ENCODE measurements at regions not wholly inside any gene's neighbourhood (a gene's known extent, or its start where the extent isn't known, plus 50 kb on each side); places are given as distances from the start of the nearest gene placed in this dataset.

DNA sequence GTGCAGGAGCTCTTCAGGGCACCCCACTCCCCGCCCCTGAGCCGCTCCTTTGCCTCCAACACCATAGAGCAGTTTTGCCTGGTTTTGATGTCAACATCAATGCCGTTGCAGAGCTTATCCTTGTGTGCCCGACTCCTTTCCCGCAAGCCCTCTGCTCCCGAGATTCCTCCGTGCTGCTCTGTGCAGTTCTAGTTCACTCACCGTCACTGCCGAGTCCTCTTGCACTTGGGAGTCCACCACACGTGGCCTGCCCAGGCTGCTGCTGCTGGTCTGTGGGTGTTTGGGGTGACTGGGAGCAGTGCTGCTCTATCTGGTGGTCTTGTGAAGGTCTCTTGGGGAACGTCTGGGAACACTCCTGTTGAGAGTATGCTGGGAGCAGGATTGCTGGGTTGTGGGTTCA is 63.8 kb upstream of the ANO1 start:
- Histone ChIP-seq H3K9me3 (ENCODE audit: control insufficient read depth in 1 of 2, insufficient read depth in 1 of 2, low read depth in 1 of 2, low read length in 2 of 2) (no peaks in the 10 kb centered on the region), H3K79me2 (ENCODE audit: insufficient read depth, low read length) (no peaks in the 10 kb centered on the region), H3K9me2 (ENCODE audit: insufficient read depth) (no peaks in the 10 kb centered on the region; the same call in 1 of the 2 replicates), H3K9ac (ENCODE audit: low read length) (no peak overlapping the region), H2AFZ (ENCODE audit: low read depth, low read length, poor library complexity, severe bottlenecking) (no peak overlapping the region), H3K27ac (ENCODE audit: low read depth, low read length) (no peak overlapping the region), H4K20me1 (ENCODE audit: insufficient read depth) (no peaks in the 10 kb centered on the region), H3K4me3 (replicated peaks in 1 of 2; ENCODE audit: low read depth in 1 of 2, low read length in 2 of 2) (no peak overlapping the region), H3K4me1 (ENCODE audit: control insufficient read depth in 1 of 2, insufficient read depth in 2 of 2, low read length in 2 of 2) (peaks cover 14 to 23% of the 10 kb centered on the region in 2 experiments), H3K4me2 (ENCODE audit: low read length) (no peak overlapping the region), H3K36me3 (ENCODE audit: control insufficient read depth in 1 of 2, insufficient read depth in 2 of 2, low read length in 2 of 2) (no peaks in the 10 kb centered on the region), H3K27me3 (ENCODE audit: insufficient read depth, low read length) (no peaks in the 10 kb centered on the region)
- RAD21 ChIA-PET (ENCODE audit: low non-redundant PET in 1 of 2, low total read pairs in 2 of 2, uncharacterized antibody in 2 of 2, unreplicated experiment in 2 of 2) = no interaction called here
- POLR2A ChIA-PET = no interaction called here
- ATAC-seq (no peak), DNase-seq (ENCODE audit: low read depth, low spot score) (no peak)
- CTCF ChIA-PET = no interaction called here
- BruUV-seq (replicated peaks) = no TSS peak
- intact Hi-C loops (cut with micrococcal nuclease) = no loop called here
- no peak for TF ChIP-seq EZH2 (IDR thresholded peaks at IDR 0.05)
- TF ChIP-seq YY1 (IDR thresholded peaks at IDR 0.05; ENCODE audit: extremely low read depth, insufficient replicate concordance, low read depth, low read length) = no peak
- TF ChIP-seq FOSL1 (IDR thresholded peaks at IDR 0.05; ENCODE audit: low read depth) = no peak
- no peak for TF ChIP-seq CBX3 (IDR thresholded peaks at IDR 0.05; ENCODE audit: low read depth)
- TF ChIP-seq, protein P1, sequence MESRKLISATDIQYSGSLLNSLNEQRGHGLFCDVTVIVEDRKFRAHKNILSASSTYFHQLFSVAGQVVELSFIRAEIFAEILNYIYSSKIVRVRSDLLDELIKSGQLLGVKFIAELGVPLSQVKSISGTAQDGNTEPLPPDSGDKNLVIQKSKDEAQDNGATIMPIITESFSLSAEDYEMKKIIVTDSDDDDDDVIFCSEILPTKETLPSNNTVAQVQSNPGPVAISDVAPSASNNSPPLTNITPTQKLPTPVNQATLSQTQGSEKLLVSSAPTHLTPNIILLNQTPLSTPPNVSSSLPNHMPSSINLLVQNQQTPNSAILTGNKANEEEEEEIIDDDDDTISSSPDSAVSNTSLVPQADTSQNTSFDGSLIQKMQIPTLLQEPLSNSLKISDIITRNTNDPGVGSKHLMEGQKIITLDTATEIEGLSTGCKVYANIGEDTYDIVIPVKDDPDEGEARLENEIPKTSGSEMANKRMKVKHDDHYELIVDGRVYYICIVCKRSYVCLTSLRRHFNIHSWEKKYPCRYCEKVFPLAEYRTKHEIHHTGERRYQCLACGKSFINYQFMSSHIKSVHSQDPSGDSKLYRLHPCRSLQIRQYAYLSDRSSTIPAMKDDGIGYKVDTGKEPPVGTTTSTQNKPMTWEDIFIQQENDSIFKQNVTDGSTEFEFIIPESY (IDR thresholded peaks at IDR 0.05; ENCODE audit: extremely low read depth, insufficient replicate concordance, low read length) = no peak
- no peak for TF ChIP-seq POLR2AphosphoS5 (IDR thresholded peaks at IDR 0.05; ENCODE audit: low read depth, low read length)
- TF ChIP-seq TCF7L2 (IDR thresholded peaks at IDR 0.05; ENCODE audit: borderline replicate concordance, extremely low read depth, insufficient read depth, insufficient read length) = no peak
- TF ChIP-seq ELF1 (IDR thresholded peaks at IDR 0.05; ENCODE audit: borderline replicate concordance, low read depth) = no peak
- TF ChIP-seq SP1 (IDR thresholded peaks at IDR 0.05; ENCODE audit: low read depth) = no peak
- TF ChIP-seq RAD21 (IDR thresholded peaks at IDR 0.05; ENCODE audit: low read depth) = no peak
- no peak for TF ChIP-seq SIN3A (IDR thresholded peaks at IDR 0.05; ENCODE audit: low read depth)
- no peak for TF ChIP-seq CEBPB (IDR thresholded peaks at IDR 0.05; ENCODE audit: low read depth)
- TF ChIP-seq ZFX (IDR thresholded peaks at IDR 0.05) = no peak
- TF ChIP-seq, protein P2, sequence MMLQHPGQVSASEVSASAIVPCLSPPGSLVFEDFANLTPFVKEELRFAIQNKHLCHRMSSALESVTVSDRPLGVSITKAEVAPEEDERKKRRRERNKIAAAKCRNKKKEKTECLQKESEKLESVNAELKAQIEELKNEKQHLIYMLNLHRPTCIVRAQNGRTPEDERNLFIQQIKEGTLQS (IDR thresholded peaks at IDR 0.05) = no peak
- TF ChIP-seq, protein P3, sequence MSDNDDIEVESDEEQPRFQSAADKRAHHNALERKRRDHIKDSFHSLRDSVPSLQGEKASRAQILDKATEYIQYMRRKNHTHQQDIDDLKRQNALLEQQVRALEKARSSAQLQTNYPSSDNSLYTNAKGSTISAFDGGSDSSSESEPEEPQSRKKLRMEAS (IDR thresholded peaks at IDR 0.05) = no peak
- TF ChIP-seq POLR2A (IDR thresholded peaks at IDR 0.05; ENCODE audit: borderline replicate concordance, extremely low read depth, insufficient read depth, insufficient read length) = no peak
- TF ChIP-seq, protein P4, sequence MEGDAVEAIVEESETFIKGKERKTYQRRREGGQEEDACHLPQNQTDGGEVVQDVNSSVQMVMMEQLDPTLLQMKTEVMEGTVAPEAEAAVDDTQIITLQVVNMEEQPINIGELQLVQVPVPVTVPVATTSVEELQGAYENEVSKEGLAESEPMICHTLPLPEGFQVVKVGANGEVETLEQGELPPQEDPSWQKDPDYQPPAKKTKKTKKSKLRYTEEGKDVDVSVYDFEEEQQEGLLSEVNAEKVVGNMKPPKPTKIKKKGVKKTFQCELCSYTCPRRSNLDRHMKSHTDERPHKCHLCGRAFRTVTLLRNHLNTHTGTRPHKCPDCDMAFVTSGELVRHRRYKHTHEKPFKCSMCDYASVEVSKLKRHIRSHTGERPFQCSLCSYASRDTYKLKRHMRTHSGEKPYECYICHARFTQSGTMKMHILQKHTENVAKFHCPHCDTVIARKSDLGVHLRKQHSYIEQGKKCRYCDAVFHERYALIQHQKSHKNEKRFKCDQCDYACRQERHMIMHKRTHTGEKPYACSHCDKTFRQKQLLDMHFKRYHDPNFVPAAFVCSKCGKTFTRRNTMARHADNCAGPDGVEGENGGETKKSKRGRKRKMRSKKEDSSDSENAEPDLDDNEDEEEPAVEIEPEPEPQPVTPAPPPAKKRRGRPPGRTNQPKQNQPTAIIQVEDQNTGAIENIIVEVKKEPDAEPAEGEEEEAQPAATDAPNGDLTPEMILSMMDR (IDR thresholded peaks at IDR 0.05 in 2 of 3, conservative IDR thresholded peaks at IDR 0.05 in 1 of 3; ENCODE audit: borderline replicate concordance in 1 of 3, insufficient read depth in 1 of 3, low read depth in 2 of 3, low read length in 2 of 3) = no peak
- no peak for TF ChIP-seq JUND (IDR thresholded peaks at IDR 0.05)
- TF ChIP-seq SRF (IDR thresholded peaks at IDR 0.05; ENCODE audit: low read depth) = no peak
- no peak for TF ChIP-seq EZH2phosphoT487 (IDR thresholded peaks at IDR 0.05; ENCODE audit: borderline replicate concordance)

All from HCT116 (cell line).